HEK293 (cell line): ENCODE measurements at regions not wholly inside any gene's neighbourhood (a gene's known extent, or its start where the extent isn't known, plus 50 kb on each side); places are given as distances from the start of the nearest gene placed in this dataset.

Source experiments
- CTCF ChIA-PET: fragments of 350-600 bp; formaldehyde crosslinking; extraction: SDS; loops from one replicate; lab custom pipeline; 2021; ENCODE audit warnings: antibody characterized with exemption; lab: Yijun Ruan, JAX
- POLR2A ChIA-PET: fragments of 300-600 bp; formaldehyde crosslinking; extraction: SDS; loops from one replicate; lab custom pipeline; 2020; ENCODE audit warnings: antibody characterized with exemption, inconsistent platforms; lab: Yijun Ruan, JAX
- H3K27ac ChIP-seq: fragments of 200-500 bp; sonication (Bioruptor generic); 2 replicates; pipeline ENCODE4 v1.5.1; 2014; ENCODE audit warnings: low read depth, low read length, control low read depth, inconsistent platforms; ENCODE audit errors: extremely low read depth
- H3K36me3 ChIP-seq, 2 experiments: fragments of 200-500 bp in 1 of 2; sonication (Bioruptor generic) in 1 of 2; 1 replicate in 1 of 2; 2 replicates in 1 of 2; pipeline ENCODE4 v1.5.1; 2014 to 2017; ENCODE audit warnings: inconsistent platforms in 2 of 2, low read length in 2 of 2; ENCODE audit not compliant: control insufficient read depth in 2 of 2, insufficient read depth in 1 of 2
- H3K4me1 ChIP-seq: fragments of 200-500 bp; sonication (Bioruptor generic); 2 replicates; pipeline ENCODE4 v1.5.1; 2014; ENCODE audit warnings: mild to moderate bottlenecking, low read length, inconsistent platforms; ENCODE audit not compliant: control insufficient read depth, insufficient read depth
- H3K4me3 ChIP-seq: 2 replicates; pipeline ENCODE4 v1.5.1; 2011; ENCODE audit warnings: low read depth, mild to moderate bottlenecking, control low read depth, low read length, moderate library complexity
- H3K9me3 ChIP-seq: fragments of 200-500 bp; sonication (Bioruptor generic); 2 replicates; pipeline ENCODE4 v1.5.1; 2014; ENCODE audit warnings: low read depth, low read length, inconsistent platforms; ENCODE audit not compliant: control insufficient read depth, insufficient read depth
- EGR2 ChIP-seq: fragments of 450-650 bp; formaldehyde crosslinking; IDR thresholded peaks from 2 replicates; pipeline ENCODE4 v1.5.1; 2016; ENCODE audit warnings: low read depth, missing biosample characterization, missing genetic modification characterization
- HOXD13 ChIP-seq: sonication (generic); formaldehyde crosslinking; IDR thresholded peaks from 2 replicates; pipeline ENCODE4 v1.8.0; 2022; ENCODE audit warnings: missing genetic modification reagents, borderline replicate concordance
- MEIS1 ChIP-seq: sonication (generic); formaldehyde crosslinking; IDR thresholded peaks from 2 replicates; pipeline ENCODE4 v1.8.1; 2022; ENCODE audit warnings: missing genetic modification reagents, mild to moderate bottlenecking, borderline replicate concordance
- MZF1 ChIP-seq: fragments of 450-650 bp; formaldehyde crosslinking; IDR thresholded peaks from 2 replicates; pipeline ENCODE4 v1.5.1; 2017; ENCODE audit warnings: missing biosample characterization, missing genetic modification characterization, borderline replicate concordance
- REST ChIP-seq: fragments of 450-650 bp; formaldehyde crosslinking; IDR thresholded peaks from 2 replicates; pipeline ENCODE4 v1.5.1; 2016; ENCODE audit warnings: missing biosample characterization, missing genetic modification characterization
- ZBTB10 ChIP-seq: fragments of 450-650 bp; formaldehyde crosslinking; IDR thresholded peaks from 2 replicates; pipeline ENCODE4 v1.5.1; 2016; ENCODE audit warnings: missing biosample characterization, missing genetic modification characterization
- ZBTB11 ChIP-seq: fragments of 450-650 bp; formaldehyde crosslinking; conservative IDR thresholded peaks from 2 replicates; pipeline ENCODE4 v1.5.1; 2016; ENCODE audit warnings: low read depth, missing biosample characterization, missing genetic modification characterization
- ZFP41 ChIP-seq: fragments of 450-650 bp; formaldehyde crosslinking; IDR thresholded peaks from 2 replicates; pipeline ENCODE4 v1.5.1; 2016; ENCODE audit warnings: missing biosample characterization, missing genetic modification characterization, borderline replicate concordance
- ZNF157 ChIP-seq: fragments of 450-650 bp; formaldehyde crosslinking; IDR thresholded peaks from 2 replicates; pipeline ENCODE4 v1.5.1; 2016; ENCODE audit warnings: missing biosample characterization, missing genetic modification characterization
- ZNF174 ChIP-seq: fragments of 450-650 bp; formaldehyde crosslinking; IDR thresholded peaks from 2 replicates; pipeline ENCODE4 v1.5.0; 2017; ENCODE audit warnings: missing biosample characterization, mild to moderate bottlenecking, missing genetic modification characterization
- ZNF26 ChIP-seq: fragments of 450-650 bp; formaldehyde crosslinking; IDR thresholded peaks from 2 replicates; pipeline ENCODE4 v1.5.1; 2016; ENCODE audit warnings: missing biosample characterization, missing genetic modification characterization
- ZNF362 ChIP-seq: fragments of 450-650 bp; formaldehyde crosslinking; IDR thresholded peaks from 2 replicates; pipeline ENCODE4 v1.5.1; 2016; ENCODE audit warnings: missing biosample characterization, missing genetic modification characterization
- ZNF37A ChIP-seq: fragments of 450-650 bp; IDR thresholded peaks from 2 replicates; pipeline ENCODE4 v1.5.1; 2018; ENCODE audit warnings: missing biosample characterization, missing genetic modification characterization
- ZNF404 ChIP-seq: fragments of 450-650 bp; formaldehyde crosslinking; IDR thresholded peaks from 2 replicates; pipeline ENCODE4 v1.5.1; 2017; ENCODE audit warnings: missing biosample characterization, missing genetic modification characterization
- ZNF514 ChIP-seq: fragments of 450-650 bp; formaldehyde crosslinking; IDR thresholded peaks from 2 replicates; pipeline ENCODE4 v1.5.1; 2016; ENCODE audit warnings: missing biosample characterization, missing genetic modification characterization
- ZNF558 ChIP-seq: fragments of 450-650 bp; formaldehyde crosslinking; IDR thresholded peaks from 2 replicates; pipeline ENCODE4 v1.5.1; 2016; ENCODE audit warnings: missing biosample characterization, missing genetic modification characterization
- ZNF639 ChIP-seq: fragments of 450-650 bp; formaldehyde crosslinking; IDR thresholded peaks from 2 replicates; pipeline ENCODE4 v1.5.1; 2016; ENCODE audit warnings: missing biosample characterization, missing genetic modification characterization
- ZNF677 ChIP-seq: fragments of 450-650 bp; IDR thresholded peaks from 2 replicates; pipeline ENCODE4 v1.5.0; 2018; ENCODE audit warnings: missing biosample characterization, mild to moderate bottlenecking, missing genetic modification characterization, moderate library complexity
- ZNF843 ChIP-seq: fragments of 450-650 bp; formaldehyde crosslinking; IDR thresholded peaks from 2 replicates; pipeline ENCODE4 v1.5.1; 2016; ENCODE audit warnings: missing biosample characterization, missing genetic modification characterization
- ZSCAN4 ChIP-seq: fragments of 450-650 bp; formaldehyde crosslinking; IDR thresholded peaks from 2 replicates; pipeline ENCODE4 v1.5.1; 2017; ENCODE audit warnings: missing biosample characterization, missing genetic modification characterization

GRCh38 chr18:39737869-39738268 lies 2172.3 kb upstream of the CELF4 start:
- TF ChIP-seq ZNF514 (no peak), ZNF26 (no peak), EGR2 (tag by site-specific recombination) (no peak), ZFP41 (tag by site-specific recombination) (no peak), ZNF362 (tag by site-specific recombination) (no peak), ZNF174 (no peak), ZNF843 (tag by site-specific recombination) (no peak), MEIS1 (CRISPR knock-in tag) (no peak), HOXD13 (CRISPR knock-in tag) (no peak), ZBTB11 (no peak), ZNF677 (no peak), ZNF404 (tag by site-specific recombination) (no peak), MZF1 (tag by site-specific recombination) (no peak), ZNF558 (no peak), ZSCAN4 (tag by site-specific recombination) (no peak), ZNF37A (no peak), REST (tag by site-specific recombination) (no peak), ZNF157 (tag by site-specific recombination) (no peak), ZBTB10 (tag by site-specific recombination) (no peak), ZNF639 (tag by site-specific recombination) (no peak)
- Histone ChIP-seq H3K4me3 (no peak overlapping the region), H3K4me1 (peaks cover 5% of the 10 kb centered on the region; the same call in 1 of the 2 replicates), H3K27ac (no peak overlapping the region), H3K9me3 (no peaks in the 10 kb centered on the region), H3K36me3 (no peaks in the 10 kb centered on the region)
- POLR2A ChIA-PET: no interaction called here
- CTCF ChIA-PET: no interaction called here
